HS-5 (cell line): ENCODE measurements at regions not wholly inside any gene's neighbourhood (a gene's known extent, or its start where the extent isn't known, plus 50 kb on each side); places are given as distances from the start of the nearest gene placed in this dataset.
"Not testable (repeated sequence)": the region's sequence is repeated elsewhere in the genome, so short reads cannot be mapped to it uniquely, and the experiment has no call there.

ENCODE experiments used
- DNase-seq: peaks from one replicate; pipeline ENCODE4 v3.0.0-alpha.2; 2012; ENCODE audit warnings: low read depth

DNA sequence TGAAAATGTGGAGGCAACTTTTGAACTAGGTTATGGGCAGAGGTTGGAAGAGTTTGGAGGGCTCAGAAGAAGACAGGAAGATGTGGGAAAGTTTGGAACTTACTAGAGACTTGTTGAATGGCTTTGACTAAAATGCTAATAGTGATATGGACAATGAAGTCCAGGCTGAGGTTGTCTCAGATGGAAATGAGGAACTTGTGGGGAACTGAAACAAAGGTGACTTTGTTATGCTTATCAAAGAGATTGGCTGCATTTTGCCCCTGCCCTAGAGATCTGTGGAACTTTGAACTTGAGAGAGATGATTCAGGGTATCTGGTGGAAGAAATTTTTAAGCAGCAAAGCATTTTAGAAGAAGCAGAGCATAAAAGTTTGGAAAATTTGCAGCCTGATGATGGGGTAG lies 499.7 kb upstream of the ATP2B1 start:
- not testable (repeated sequence) for DNase-seq

GRCh38 chr12:90207799-90208198 lies 499.2 kb upstream of the ATP2B1 start:
- no peak for DNase-seq

DNA sequence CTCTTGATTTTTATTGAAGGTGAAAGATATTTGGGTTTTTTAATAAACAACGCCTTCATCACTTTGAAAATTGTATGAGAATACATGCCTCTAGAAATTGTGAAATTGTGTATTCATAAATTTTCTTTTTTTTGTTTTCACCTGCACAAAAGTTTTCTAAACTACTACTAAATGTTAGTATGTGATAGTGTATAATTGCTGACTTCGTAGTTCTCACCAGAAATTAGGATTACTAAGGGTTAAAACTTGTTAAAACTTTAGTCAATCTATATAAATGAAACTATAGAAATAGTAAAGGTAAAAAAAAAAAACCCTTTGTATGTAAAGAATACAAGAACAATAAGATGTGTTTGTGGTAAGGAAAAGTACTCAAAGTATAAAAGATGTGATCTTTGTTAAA lies 496.5 kb upstream of the ATP2B1 start:
- no peak for DNase-seq

GRCh38 chr12:90203556-90203955 lies 494.9 kb upstream of the ATP2B1 start:
- DNase-seq = no peak

GRCh38 chr12:90199006-90199405 lies 490.4 kb upstream of the ATP2B1 start:
- DNase-seq = no peak

GRCh38 chr12:90193500-90193899 lies 484.9 kb upstream of the ATP2B1 start:
- DNase-seq = no peak

- no peak for DNase-seq
These were observed 480.2 kb upstream of the ATP2B1 start for GRCh38 chr12:90188857-90189256.

DNA sequence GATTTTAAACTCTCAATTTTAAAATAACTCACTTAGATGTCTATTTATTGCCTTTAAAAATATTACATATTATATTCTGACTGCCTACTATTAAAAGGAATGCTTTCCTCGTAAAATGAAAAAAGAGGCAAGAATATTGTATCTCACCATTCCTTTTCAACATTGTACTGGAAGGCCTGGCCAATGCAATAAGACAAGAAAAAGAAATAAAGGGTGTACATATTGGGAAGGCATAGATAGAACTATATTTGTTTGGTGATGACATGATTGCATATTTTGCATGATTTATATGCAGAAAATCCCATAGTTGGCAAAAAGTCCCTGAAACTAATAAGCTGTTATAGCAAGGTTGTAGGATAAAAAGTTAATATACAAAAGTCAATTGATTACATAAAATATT lies 474.6 kb upstream of the ATP2B1 start:
- no peak for DNase-seq

DNA sequence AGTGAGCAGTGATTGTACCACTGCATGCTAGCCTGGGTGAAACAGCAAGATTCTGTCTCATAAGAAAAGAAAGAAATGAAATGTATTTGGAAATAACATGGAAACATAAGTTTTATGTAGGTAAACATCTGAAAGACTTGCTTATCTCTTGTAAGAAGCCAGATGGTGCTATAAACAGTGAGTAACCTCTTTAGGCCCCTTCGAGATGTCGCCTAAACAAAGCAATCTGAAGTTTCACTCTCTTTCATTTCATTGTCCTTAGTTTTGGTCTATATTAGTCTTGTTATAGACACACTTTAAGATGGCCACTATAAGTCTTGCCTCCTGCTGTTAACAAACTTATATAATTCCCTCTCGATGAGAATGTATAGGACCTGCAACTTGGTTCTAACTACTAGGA lies 472.6 kb upstream of the ATP2B1 start:
- no peak for DNase-seq

DNA sequence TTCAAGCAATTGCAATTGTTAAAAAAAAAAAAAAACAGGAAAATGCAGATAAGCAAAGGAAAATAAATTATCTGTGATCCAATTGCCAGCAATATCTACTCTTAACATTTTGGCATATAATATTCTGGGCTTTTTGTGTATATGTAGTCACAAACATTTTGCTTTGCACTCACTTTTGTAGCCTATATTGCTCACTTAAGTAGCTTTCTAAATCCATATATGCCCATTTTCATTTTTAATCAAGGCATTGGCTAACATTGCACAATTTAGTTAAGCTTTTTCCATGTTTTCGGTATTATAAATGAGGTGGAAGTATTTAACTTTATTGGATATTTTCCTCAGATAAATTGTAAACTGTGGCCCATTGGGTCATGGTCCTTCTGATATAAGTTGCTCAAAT lies 466.3 kb upstream of the ATP2B1 start:
- no peak for DNase-seq

- DNase-seq = no peak
These were observed 465.5 kb upstream of the ATP2B1 start for GRCh38 chr12:90174198-90174510.

DNA sequence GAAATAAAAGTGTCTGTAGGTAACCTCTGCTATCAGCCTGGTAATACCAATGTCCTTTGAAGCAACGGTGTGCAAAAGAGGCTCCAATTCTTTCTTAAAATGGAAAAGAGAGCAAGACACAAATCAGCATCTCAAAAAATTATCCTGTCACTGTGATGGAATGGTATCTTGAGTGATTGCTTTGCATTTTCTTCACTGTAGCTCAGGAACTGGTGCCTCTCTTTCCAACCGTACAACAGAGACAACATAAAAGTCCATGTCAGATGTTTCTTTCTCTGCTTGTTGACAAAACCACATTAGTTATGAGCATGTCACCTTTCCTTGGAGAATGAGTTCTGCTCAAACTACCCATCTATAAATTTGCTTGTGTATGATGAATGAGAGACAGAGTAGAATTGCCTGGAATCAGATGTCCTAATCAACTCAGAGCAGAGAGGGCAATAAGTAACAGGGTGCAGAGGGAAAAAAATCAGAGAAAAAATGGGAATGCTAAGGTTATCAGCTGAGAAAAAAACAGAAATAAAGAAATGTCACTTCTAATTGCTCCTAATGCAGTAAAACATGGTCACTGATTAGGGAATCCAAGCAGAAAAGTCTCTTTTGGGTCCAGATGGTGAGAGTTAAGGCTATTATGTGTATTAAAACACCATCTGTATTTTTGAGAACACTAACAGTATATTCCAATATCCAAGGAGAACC lies 465.0 kb upstream of the ATP2B1 start:
- DNase-seq = no peak

DNA sequence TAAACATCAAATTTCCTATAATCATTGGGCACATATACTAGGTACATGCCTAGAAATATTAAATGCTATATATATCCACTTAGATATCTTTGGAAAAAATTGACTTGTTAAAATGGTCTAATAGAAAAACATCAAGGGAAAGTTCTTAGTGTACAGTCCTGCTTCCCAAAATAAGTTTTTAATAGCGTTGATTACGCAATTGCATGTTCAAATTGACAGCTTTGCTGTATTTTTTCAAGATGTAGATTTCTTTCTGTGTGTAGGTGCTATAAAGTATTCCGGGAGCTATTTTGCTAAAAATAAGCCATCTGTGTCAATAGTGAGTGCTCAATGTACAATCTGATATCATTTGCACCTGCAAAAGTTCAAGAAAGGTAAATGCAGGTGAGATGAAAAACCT lies 463.9 kb upstream of the ATP2B1 start:
- DNase-seq = no peak

DNA sequence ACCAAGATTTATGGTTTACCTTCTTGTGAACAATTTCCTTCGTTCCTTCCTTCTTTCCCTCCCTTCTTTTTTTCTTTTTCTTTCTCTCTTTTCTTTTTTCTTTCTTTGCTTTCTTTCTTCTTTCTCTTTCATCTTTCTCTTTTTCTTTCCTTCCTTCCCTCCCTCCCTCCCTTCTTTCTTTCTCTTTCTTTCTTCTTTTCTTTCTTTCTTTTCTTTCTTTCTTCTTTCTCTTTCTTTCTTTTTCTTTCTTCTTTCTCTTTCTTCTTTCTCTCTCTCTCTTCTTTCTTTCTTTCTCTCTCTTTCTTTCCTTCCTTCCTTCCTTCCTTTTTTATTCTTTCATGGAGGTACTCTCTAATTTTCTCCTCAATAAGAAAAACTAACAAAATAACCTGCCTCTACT lies 462.1 kb upstream of the ATP2B1 start:
- no peak for DNase-seq

GRCh38 chr12:90167518-90168208 lies 459.0 kb upstream of the ATP2B1 start:
- DNase-seq = no peak

DNA sequence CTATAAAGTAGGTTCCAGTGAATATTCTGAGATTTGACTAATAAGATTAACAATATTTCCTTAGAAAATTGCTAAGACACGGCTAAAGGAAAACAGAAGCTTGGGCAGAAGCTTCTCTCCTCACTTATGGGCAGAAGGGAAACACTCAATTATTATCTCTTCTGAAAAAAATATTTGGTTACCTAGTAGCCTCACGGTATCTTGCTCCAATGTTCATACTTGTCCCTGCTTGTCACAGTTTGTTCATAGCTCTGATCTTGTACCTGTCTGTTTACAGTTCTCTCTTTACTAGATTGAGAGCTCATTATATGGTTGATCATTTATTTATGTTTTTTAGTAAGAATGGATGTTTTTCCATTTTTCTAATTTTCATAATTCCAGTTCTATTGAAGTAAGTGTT lies 458.0 kb upstream of the ATP2B1 start:
- DNase-seq = no peak

GRCh38 chr12:90166012-90166411 lies 457.4 kb upstream of the ATP2B1 start:
- DNase-seq = no peak

DNA sequence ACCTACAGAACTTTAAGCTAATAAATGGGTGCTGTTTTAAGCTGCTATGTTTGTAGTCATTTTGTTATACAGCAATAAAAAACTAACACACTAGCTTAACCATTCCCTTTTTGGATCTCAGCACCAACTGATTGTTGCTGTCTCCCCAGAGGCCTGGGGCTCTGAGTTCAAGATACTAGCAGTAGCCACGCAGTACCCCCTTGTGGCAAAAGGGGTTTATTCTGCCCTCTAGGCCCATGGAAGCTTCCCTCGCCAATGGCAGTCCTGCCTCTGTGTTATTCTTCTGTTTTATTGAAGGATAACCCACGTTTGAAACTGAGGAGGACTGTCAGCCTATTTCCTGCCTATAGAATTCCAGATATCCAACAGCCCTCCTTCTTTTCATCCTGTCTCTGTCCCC lies 455.3 kb upstream of the ATP2B1 start:
- DNase-seq = no peak

GRCh38 chr12:90153827-90154226 lies 445.2 kb upstream of the ATP2B1 start:
- DNase-seq = no peak

DNA sequence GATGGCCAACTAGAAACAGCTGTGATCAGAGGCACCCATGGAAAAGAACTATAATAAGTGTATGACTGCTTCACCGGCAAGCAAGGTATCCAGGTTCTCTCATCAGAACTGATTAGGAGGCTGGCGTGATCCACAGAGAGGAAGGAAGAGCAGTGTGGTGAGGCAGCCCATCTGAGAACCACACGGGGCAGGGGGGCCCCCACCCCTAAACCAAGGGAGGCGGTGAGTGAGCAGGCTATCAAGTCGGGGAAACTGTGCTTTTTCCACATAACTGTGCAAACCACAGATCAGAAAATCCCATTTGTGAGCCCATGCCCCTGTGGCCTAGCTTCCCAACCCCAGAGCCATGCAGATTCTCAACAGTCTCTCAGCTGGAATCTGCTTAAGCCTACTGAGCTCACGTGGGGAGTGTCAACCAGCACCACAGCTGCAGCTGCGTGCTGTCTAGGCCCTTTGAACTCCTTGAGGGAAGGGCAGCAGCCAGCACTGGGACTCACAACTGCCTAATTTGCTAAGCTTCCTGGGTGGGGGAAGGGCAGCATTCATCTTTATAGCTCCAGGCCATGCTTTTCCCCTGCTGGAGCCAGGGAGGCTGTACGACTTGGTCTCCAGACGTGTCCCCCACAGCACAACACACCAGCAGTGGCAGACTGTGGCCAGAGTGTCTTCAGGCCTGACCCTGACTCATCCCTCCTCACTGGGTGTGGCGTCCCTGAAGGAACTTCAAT lies 444.4 kb upstream of the ATP2B1 start:
- DNase-seq = no peak

DNA sequence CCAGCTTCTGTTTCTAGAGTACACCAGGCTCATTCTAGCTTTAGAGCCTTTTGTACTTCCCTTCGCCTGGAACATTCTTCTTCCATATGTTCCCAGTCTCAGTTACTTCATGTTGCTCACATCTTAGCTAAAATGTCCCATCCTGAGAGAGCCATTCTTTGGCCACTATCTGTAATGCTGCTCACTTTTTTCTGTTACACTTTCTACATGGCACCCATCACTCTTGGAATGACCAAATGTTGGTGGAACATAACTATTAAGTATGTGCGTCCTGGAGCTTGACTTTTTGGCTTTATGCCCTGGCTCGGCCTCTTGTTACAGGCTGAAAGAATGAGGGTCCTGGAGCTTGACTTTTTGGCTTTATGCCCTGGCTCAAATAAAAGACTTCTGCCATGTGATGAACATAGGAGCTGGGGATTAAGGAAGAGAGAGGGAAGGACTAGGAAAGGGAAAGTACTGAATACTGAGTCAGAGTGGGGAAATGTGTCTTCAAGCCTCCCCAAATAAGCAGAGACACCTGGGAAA lies 442.9 kb upstream of the ATP2B1 start:
- no peak for DNase-seq

DNA sequence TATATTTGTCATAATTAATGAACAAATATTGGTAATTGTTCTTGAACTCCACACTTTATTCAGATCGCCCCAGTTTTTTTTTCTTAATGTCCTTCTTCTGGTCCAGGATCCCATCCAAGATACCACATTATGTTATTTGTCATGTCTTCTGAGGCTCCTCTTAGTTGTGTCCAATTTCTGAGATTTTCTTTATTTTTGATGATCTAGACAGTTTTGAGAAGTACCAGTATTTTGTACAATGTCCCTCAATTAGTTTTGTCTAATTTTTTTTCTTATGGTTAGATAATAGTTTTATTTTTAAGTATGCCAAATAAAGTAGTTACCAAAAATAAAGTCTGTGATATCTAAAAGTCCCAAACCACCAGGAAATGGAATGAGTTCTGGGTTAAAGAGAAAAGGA lies 440.8 kb upstream of the ATP2B1 start:
- DNase-seq = no peak

DNA sequence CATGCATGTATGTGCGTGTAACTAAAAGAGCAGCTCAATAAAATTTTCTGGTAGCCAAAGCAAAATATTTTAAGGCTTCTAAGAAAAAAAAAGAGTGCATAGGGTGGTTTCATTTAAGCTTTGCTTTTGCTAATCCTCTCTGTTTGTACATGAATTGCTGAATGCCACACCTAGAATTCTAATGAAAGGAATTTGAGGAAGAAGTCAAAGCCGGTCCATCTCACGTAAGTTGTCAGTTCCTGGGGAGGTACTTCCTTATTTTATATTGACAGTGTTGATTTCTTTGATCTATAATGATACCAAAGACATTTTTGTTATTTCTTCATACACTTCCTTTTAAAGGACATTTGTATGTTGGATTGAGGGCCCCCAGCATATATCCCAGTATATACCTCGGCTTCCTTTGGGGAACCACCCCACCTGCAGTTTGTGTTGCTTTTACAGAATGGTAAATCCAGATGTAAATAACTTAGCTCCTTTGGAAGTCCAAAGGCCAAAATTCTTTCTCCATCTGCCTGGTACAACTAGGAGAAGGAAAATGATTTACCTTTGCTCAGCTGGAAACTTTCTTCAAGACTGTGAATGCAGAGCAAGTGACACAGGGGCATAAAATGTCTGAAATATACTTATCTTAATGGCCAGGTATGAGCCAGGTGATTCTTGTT lies 420.9 kb upstream of the ATP2B1 start:
- no peak for DNase-seq
